K562 (cell line): ENCODE measurements at regions not wholly inside any gene's neighbourhood (a gene's known extent, or its start where the extent isn't known, plus 50 kb on each side); places are given as distances from the start of the nearest gene placed in this dataset.
A peak's percentile ranks its signal among the peaks of the same experiment; 100 is the strongest.

ENCODE experiments used
- CEBPB ChIP-seq: fragments of 450-650 bp; IDR thresholded peaks from 2 replicates; pipeline ENCODE4 v1.6.1; 2016; ENCODE audit warnings: missing genetic modification characterization, missing compliant biosample characterization
- CEBPG ChIP-seq, 3 experiments: fragments of 200-800 bp in 1 of 3; sonication (Bioruptor generic) in 1 of 3; sonication (generic) in 1 of 3; formaldehyde crosslinking in 1 of 3; IDR thresholded peaks in 2 of 3; conservative IDR thresholded peaks in 1 of 3; 2 replicates each; pipeline versions ENCODE4 v1.6.1 to v1.8.0; 2016 to 2022; ENCODE audit warnings: missing compliant biosample characterization in 2 of 3, missing genetic modification characterization in 2 of 3, mild to moderate bottlenecking in 1 of 3, missing genetic modification reagents in 1 of 3
- HINFP ChIP-seq: fragments of 450-650 bp; conservative IDR thresholded peaks from 2 replicates; pipeline ENCODE4 v1.6.1; 2016; ENCODE audit warnings: missing genetic modification characterization, low read depth, mild to moderate bottlenecking, control low read depth, missing compliant biosample characterization
- SMC3 ChIP-seq: conservative IDR thresholded peaks from 2 replicates; pipeline ENCODE4 v1.6.1; 2011; ENCODE audit warnings: low read depth, low read length, improper control_type of control experiment; ENCODE audit not compliant: insufficient read depth
- SPI1 ChIP-seq: IDR thresholded peaks from 2 replicates; pipeline ENCODE4 v1.6.1; 2011; ENCODE audit warnings: low read depth, low read length, control low read depth, borderline replicate concordance
- TBP ChIP-seq: optimal IDR thresholded peaks from 2 replicates; pipeline ENCODE3; 2011; ENCODE audit warnings: low read depth, low read length, improper control_type of control experiment
- ZNF354B ChIP-seq: fragments of 250-450 bp; sonication (Bioruptor Pico); IDR thresholded peaks from 2 replicates; pipeline ENCODE4 v1.4.0; 2020
- ZNF696 ChIP-seq: fragments of 250-450 bp; sonication (Bioruptor Pico); conservative IDR thresholded peaks from 2 replicates; pipeline ENCODE4 v1.4.0; 2020; ENCODE audit warnings: mild to moderate bottlenecking, moderate library complexity
- TF ChIP-seq, protein P1 (sequence below), 2 experiments: fragments of 450-650 bp; formaldehyde crosslinking in 1 of 2; IDR thresholded peaks; 2 replicates each; pipeline versions ENCODE4 v1.4.0 to v1.6.1; 2014 to 2020; ENCODE audit warnings: mild to moderate bottlenecking in 2 of 2, borderline replicate concordance in 1 of 2, low read depth in 1 of 2

GRCh38 chrX:13487731-13488505 is 81.5 kb upstream of the EGFL6 start (continued):
- TF ChIP-seq, protein P1, sequence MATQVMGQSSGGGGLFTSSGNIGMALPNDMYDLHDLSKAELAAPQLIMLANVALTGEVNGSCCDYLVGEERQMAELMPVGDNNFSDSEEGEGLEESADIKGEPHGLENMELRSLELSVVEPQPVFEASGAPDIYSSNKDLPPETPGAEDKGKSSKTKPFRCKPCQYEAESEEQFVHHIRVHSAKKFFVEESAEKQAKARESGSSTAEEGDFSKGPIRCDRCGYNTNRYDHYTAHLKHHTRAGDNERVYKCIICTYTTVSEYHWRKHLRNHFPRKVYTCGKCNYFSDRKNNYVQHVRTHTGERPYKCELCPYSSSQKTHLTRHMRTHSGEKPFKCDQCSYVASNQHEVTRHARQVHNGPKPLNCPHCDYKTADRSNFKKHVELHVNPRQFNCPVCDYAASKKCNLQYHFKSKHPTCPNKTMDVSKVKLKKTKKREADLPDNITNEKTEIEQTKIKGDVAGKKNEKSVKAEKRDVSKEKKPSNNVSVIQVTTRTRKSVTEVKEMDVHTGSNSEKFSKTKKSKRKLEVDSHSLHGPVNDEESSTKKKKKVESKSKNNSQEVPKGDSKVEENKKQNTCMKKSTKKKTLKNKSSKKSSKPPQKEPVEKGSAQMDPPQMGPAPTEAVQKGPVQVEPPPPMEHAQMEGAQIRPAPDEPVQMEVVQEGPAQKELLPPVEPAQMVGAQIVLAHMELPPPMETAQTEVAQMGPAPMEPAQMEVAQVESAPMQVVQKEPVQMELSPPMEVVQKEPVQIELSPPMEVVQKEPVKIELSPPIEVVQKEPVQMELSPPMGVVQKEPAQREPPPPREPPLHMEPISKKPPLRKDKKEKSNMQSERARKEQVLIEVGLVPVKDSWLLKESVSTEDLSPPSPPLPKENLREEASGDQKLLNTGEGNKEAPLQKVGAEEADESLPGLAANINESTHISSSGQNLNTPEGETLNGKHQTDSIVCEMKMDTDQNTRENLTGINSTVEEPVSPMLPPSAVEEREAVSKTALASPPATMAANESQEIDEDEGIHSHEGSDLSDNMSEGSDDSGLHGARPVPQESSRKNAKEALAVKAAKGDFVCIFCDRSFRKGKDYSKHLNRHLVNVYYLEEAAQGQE (IDR thresholded peaks at IDR 0.05; ENCODE audit: borderline replicate concordance): peak; percentile 70
- TF ChIP-seq, protein P1 (CRISPR knock-in tag; IDR thresholded peaks at IDR 0.05; ENCODE audit: low read depth): no peak
- peak; percentile 10 for TF ChIP-seq TBP
- no peak for TF ChIP-seq HINFP (tag)
- TF ChIP-seq CEBPB: peak; percentile 26; the same call in 1 of the 2 replicates
- no peak for TF ChIP-seq SPI1
- TF ChIP-seq ZNF354B (CRISPR knock-in tag): no peak
- no peak for TF ChIP-seq CEBPG (CRISPR knock-in tag; IDR thresholded peaks at IDR 0.05)
- TF ChIP-seq CEBPG (tag; conservative IDR thresholded peaks at IDR 0.05 in 1 of 2, IDR thresholded peaks at IDR 0.05 in 1 of 2): peak; percentile 22 to 69; a peak in 3 of 4 replicates
- no peak for TF ChIP-seq ZNF696
- TF ChIP-seq SMC3: peak; percentile 64
